Globus pallidus (tissue), 1 donor: ENCODE measurements at regions not wholly inside any gene's neighbourhood (a gene's known extent, or its start where the extent isn't known, plus 50 kb on each side); places are given as distances from the start of the nearest gene placed in this dataset.

Experiments used
- DNase-seq: peaks from one replicate; pipeline ENCODE4 v3.0.0-alpha.2; 2015; ENCODE audit warnings: low spot score

- no peak for DNase-seq
Measured at GRCh38 chr11:106409222-106409621, 331.8 kb downstream of the AASDHPPT start.

- DNase-seq: no peak
Measured at GRCh38 chr11:106409671-106410070, 332.2 kb downstream of the AASDHPPT start.

- no peak for DNase-seq
Measured at GRCh38 chr11:106410902-106411301, 333.4 kb downstream of the AASDHPPT start.

GRCh38 chr11:106413222-106413621, 335.8 kb downstream of the AASDHPPT start:
- no peak for DNase-seq

GRCh38 chr11:106415510-106415909, 338.0 kb downstream of the AASDHPPT start:
- DNase-seq: no peak

GRCh38 chr11:106418791-106419190, 341.3 kb downstream of the AASDHPPT start:
- DNase-seq: no peak

GRCh38 chr11:106420048-106420665, 342.7 kb downstream of the AASDHPPT start:
- DNase-seq: peak; percentile 58

GRCh38 chr11:106420686-106421085, 343.2 kb downstream of the AASDHPPT start:
- no peak for DNase-seq

- no peak for DNase-seq
Measured at GRCh38 chr11:106421676-106422292, 344.3 kb downstream of the AASDHPPT start.

GRCh38 chr11:106422583-106422982, 345.1 kb downstream of the AASDHPPT start:
- DNase-seq: no peak

GRCh38 chr11:106424111-106424510, 346.6 kb downstream of the AASDHPPT start:
- no peak for DNase-seq

- no peak for DNase-seq
Measured at GRCh38 chr11:106425819-106426218, 348.4 kb downstream of the AASDHPPT start.

- DNase-seq: no peak
Measured at GRCh38 chr11:106426696-106427095, 349.2 kb downstream of the AASDHPPT start.

GRCh38 chr11:106427736-106428135, 350.3 kb downstream of the AASDHPPT start:
- no peak for DNase-seq

- no peak for DNase-seq
Measured at GRCh38 chr11:106442032-106442431, 364.6 kb downstream of the AASDHPPT start.

- DNase-seq: no peak
Measured at GRCh38 chr11:106446302-106446701, 368.8 kb downstream of the AASDHPPT start.

- DNase-seq: no peak
Measured at GRCh38 chr11:106446955-106447354, 369.5 kb downstream of the AASDHPPT start.

GRCh38 chr11:106447631-106448191, 370.2 kb downstream of the AASDHPPT start:
- no peak for DNase-seq

- no peak for DNase-seq
Measured at GRCh38 chr11:106449763-106450162, 372.3 kb downstream of the AASDHPPT start.

- DNase-seq: no peak
Measured at GRCh38 chr11:106451228-106451922, 373.9 kb downstream of the AASDHPPT start.

- DNase-seq: no peak
Measured at GRCh38 chr11:106456647-106457046, 379.2 kb downstream of the AASDHPPT start.

- DNase-seq: no peak
Measured at GRCh38 chr11:106457727-106458126, 380.3 kb downstream of the AASDHPPT start.

- DNase-seq: no peak
Measured at GRCh38 chr11:106459135-106459534, 381.7 kb downstream of the AASDHPPT start.
